SK-N-SH (cell line): ENCODE measurements at regions not wholly inside any gene's neighbourhood (a gene's known extent, or its start where the extent isn't known, plus 50 kb on each side); places are given as distances from the start of the nearest gene placed in this dataset.

ENCODE experiments used
- CTCF ChIA-PET: fragments of 300-600, 350-600 bp; formaldehyde crosslinking; extraction: SDS; loops from one replicate; lab custom pipeline; 2021; lab: Yijun Ruan, JAX
- POLR2A ChIA-PET: fragments of 350-600 bp; sonication (Branson Sonifier 250); formaldehyde crosslinking; extraction: SDS; loops from one replicate; lab custom pipeline; 2020; ENCODE audit warnings: antibody characterized with exemption, inconsistent platforms; lab: Yijun Ruan, JAX
- DNase-seq: peaks from one replicate; pipeline ENCODE4 v3.0.0; 2012
- H2AFZ ChIP-seq: fragments of 200-600 bp; sonication (generic); 2 replicates; pipeline ENCODE4 v1.8.1; 2016; ENCODE audit warnings: antibody characterized with exemption, mild to moderate bottlenecking, low read depth
- H3F3A ChIP-seq: fragments of 200-600 bp; sonication (generic); replicated peaks from 2 replicates; pipeline ENCODE3; 2016; ENCODE audit warnings: antibody characterized with exemption, mild to moderate bottlenecking; ENCODE audit not compliant: insufficient read depth
- H3K27ac ChIP-seq, 2 experiments: fragments of 200-500 bp in 1 of 2; fragments of 200-600 bp in 1 of 2; sonication (Bioruptor generic) in 1 of 2; sonication (generic), shearing (Covaris generic) in 1 of 2; 2 replicates each; pipeline versions ENCODE4 v1.5.1 to v1.6.1; 2014 to 2016; ENCODE audit warnings: low read depth in 2 of 2, inconsistent platforms in 1 of 2, low read length in 1 of 2, mild to moderate bottlenecking in 1 of 2, mixed read lengths in 1 of 2
- H3K27me3 ChIP-seq: fragments of 200-600 bp; sonication (generic), shearing (Covaris generic); 2 replicates; pipeline ENCODE4 v1.6.1; 2016; ENCODE audit warnings: mixed run types; ENCODE audit not compliant: insufficient read depth
- H3K36me3 ChIP-seq, 2 experiments: fragments of 200-500 bp in 1 of 2; fragments of 200-600 bp in 1 of 2; sonication (Bioruptor generic) in 1 of 2; sonication (generic) in 1 of 2; replicated peaks in 1 of 2; 2 replicates each; pipeline versions ENCODE3 to v1.5.1; 2014 to 2016; ENCODE audit warnings: low read length in 1 of 2, mild to moderate bottlenecking in 1 of 2; ENCODE audit not compliant: insufficient read depth in 2 of 2, control insufficient read depth in 1 of 2
- H3K4me1 ChIP-seq, 2 experiments: fragments of 200-500 bp in 1 of 2; fragments of 200-600 bp in 1 of 2; sonication (Bioruptor generic) in 1 of 2; sonication (generic), shearing (Covaris generic) in 1 of 2; 2 replicates each; pipeline versions ENCODE4 v1.5.1 to v1.6.1; 2014 to 2016; ENCODE audit warnings: low read depth in 1 of 2, low read length in 1 of 2, mixed run types in 1 of 2; ENCODE audit not compliant: insufficient read depth in 2 of 2, control insufficient read depth in 1 of 2
- H3K4me2 ChIP-seq: fragments of 200-600 bp; sonication (generic), shearing (Covaris generic); 2 replicates; pipeline ENCODE4 v1.6.1; 2017; ENCODE audit warnings: mixed run types
- H3K4me3 ChIP-seq, 2 experiments: fragments of 200-500 bp in 1 of 2; fragments of 200-600 bp in 1 of 2; sonication (Bioruptor generic) in 1 of 2; sonication (generic), shearing (Covaris generic) in 1 of 2; 2 replicates each; pipeline versions ENCODE4 v1.5.1 to v1.8.1; 2014 to 2016; ENCODE audit warnings: low read depth in 2 of 2, inconsistent platforms in 1 of 2, low read length in 1 of 2, mild to moderate bottlenecking in 1 of 2, mixed read lengths in 1 of 2, moderate library complexity in 1 of 2
- H3K79me2 ChIP-seq: fragments of 200-600 bp; sonication (generic); 2 replicates; pipeline ENCODE4 v1.8.1; 2017; ENCODE audit warnings: mild to moderate bottlenecking; ENCODE audit not compliant: insufficient read depth
- H3K9ac ChIP-seq: fragments of 200-600 bp; sonication (generic); 2 replicates; pipeline ENCODE4 v1.6.1; 2017; ENCODE audit warnings: mixed run types
- H3K9me2 ChIP-seq: fragments of 200-600 bp; sonication (generic); 2 replicates; pipeline ENCODE4 v1.6.1; 2017; ENCODE audit warnings: mixed run types
- H3K9me3 ChIP-seq: fragments of 200-600 bp; sonication (generic); 2 replicates; pipeline ENCODE4 v1.6.1; 2017; ENCODE audit warnings: mixed run types, mild to moderate bottlenecking, moderate library complexity
- H4K20me1 ChIP-seq: fragments of 200-600 bp; sonication (generic); 2 replicates; pipeline ENCODE4 v1.6.1; 2017; ENCODE audit warnings: mild to moderate bottlenecking, mixed run types; ENCODE audit not compliant: insufficient read depth
- ELF1 ChIP-seq: IDR thresholded peaks from 2 replicates; pipeline ENCODE4 v1.4.0; 2012
- EP300 ChIP-seq, 2 experiments: IDR thresholded peaks; 2 replicates each; pipeline versions ENCODE4 v1.4.0 to v1.6.1; 2012; ENCODE audit warnings: borderline replicate concordance in 1 of 2, low read depth in 1 of 2, low read length in 1 of 2
- EZH2phosphoT487 ChIP-seq: fragments of 200-600 bp; sonication (generic); IDR thresholded peaks from 2 replicates; pipeline ENCODE4 v1.6.1; 2017; ENCODE audit warnings: low read depth, mixed run types, mild to moderate bottlenecking, antibody characterized with exemption, moderate library complexity, borderline replicate concordance
- FOXJ3 ChIP-seq: sonication (generic); formaldehyde crosslinking; IDR thresholded peaks from 2 replicates; pipeline ENCODE4 v1.5.1; 2020; ENCODE audit warnings: mild to moderate bottlenecking, missing genetic modification reagents
- FOXM1 ChIP-seq: IDR thresholded peaks from 2 replicates; pipeline ENCODE4 v1.4.0; 2012; ENCODE audit warnings: low read depth, mild to moderate bottlenecking
- GATA2 ChIP-seq: sonication (generic); formaldehyde crosslinking; IDR thresholded peaks from 2 replicates; pipeline ENCODE4 v1.5.0; 2020; ENCODE audit warnings: mild to moderate bottlenecking, missing genetic modification reagents
- IRF3 ChIP-seq: fragments of 150-350 bp; IDR thresholded peaks from 2 replicates; pipeline ENCODE4 v1.6.1; 2016; ENCODE audit warnings: mild to moderate bottlenecking, low read depth, low read length
- MEF2A ChIP-seq: IDR thresholded peaks from 2 replicates; pipeline ENCODE4 v1.4.0; 2012; ENCODE audit warnings: low read depth, borderline replicate concordance
- MXI1 ChIP-seq: IDR thresholded peaks from 2 replicates; pipeline ENCODE4 v1.6.1; 2012; ENCODE audit warnings: mild to moderate bottlenecking, low read depth, low read length, improper control_type of control experiment
- NFIC ChIP-seq: IDR thresholded peaks from 2 replicates; pipeline ENCODE4 v1.4.0; 2012; ENCODE audit warnings: borderline replicate concordance
- NRF1 ChIP-seq: IDR thresholded peaks from 2 replicates; pipeline ENCODE4 v1.6.1; 2012; ENCODE audit warnings: low read depth, mild to moderate bottlenecking, low read length
- RAD21 ChIP-seq: IDR thresholded peaks from 2 replicates; pipeline ENCODE4 v1.6.1; 2012; ENCODE audit warnings: mild to moderate bottlenecking, low read length
- SIN3A ChIP-seq: IDR thresholded peaks from 2 replicates; pipeline ENCODE4 v1.6.1; 2012; ENCODE audit warnings: low read depth, mild to moderate bottlenecking, low read length, moderate library complexity, borderline replicate concordance
- TAF1 ChIP-seq: IDR thresholded peaks from 2 replicates; pipeline ENCODE4 v1.6.1; 2012; ENCODE audit warnings: low read depth, mild to moderate bottlenecking, low read length, moderate library complexity, borderline replicate concordance
- ZBTB33 ChIP-seq: IDR thresholded peaks from 2 replicates; pipeline ENCODE4 v1.4.0; 2012; ENCODE audit warnings: low read depth, borderline replicate concordance
- WGBS: methylation state at CpG from one replicate; pipeline ENCODE4 v1.1.6; 2017; ENCODE audit warnings: low lambda C conversion rate; 5-methylcytosine and 5-hydroxymethylcytosine counted together
- TF ChIP-seq, protein P1 (sequence below): IDR thresholded peaks from 2 replicates; pipeline ENCODE4 v1.4.0; 2012; ENCODE audit warnings: low read depth
- TF ChIP-seq, protein P2 (sequence below): fragments of 200-600 bp; sonication (generic); IDR thresholded peaks from 2 replicates; pipeline ENCODE4 v1.6.1; 2017; ENCODE audit warnings: antibody characterized with exemption, mild to moderate bottlenecking, moderate library complexity

DNA sequence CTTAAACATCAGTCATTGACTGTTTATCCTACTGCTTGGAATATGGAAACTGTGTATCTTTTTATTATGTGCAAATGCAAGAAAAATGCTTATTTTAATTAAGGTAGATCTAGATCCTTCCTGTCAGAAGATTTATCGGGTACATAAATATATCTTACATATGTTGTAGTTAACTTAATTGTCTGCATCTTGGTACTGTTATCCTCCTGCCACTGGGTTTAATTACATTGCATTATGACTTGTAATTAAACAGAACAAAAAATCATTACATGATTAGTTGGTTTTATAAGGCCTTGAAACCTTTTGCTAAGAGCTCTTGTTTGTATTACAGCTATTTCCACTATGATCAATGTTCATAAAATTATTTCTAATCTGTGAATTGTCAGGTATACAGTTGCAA lies 211.2 kb downstream of the PTGER3 start:
- H3K36me3 ChIP-seq = no peaks in the 10 kb centered on the region
- H3K4me1 ChIP-seq = no peaks in the 10 kb centered on the region
- H3K4me3 ChIP-seq = no peak overlapping the region
- no peaks in the 10 kb centered on the region for H3K9me2 ChIP-seq
- H4K20me1 ChIP-seq = no peaks in the 10 kb centered on the region
- no peaks in the 10 kb centered on the region for H3K27me3 ChIP-seq
- POLR2A ChIA-PET = no interaction called here
- TF ChIP-seq, protein P1, sequence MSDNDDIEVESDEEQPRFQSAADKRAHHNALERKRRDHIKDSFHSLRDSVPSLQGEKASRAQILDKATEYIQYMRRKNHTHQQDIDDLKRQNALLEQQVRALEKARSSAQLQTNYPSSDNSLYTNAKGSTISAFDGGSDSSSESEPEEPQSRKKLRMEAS = no peak
- TF ChIP-seq EP300 (IDR thresholded peaks at IDR 0.05; ENCODE audit: borderline replicate concordance in 1 of 2, low read depth in 1 of 2, low read length in 1 of 2) (peak in 1 of 2 experiments; percentile 58; a peak in 1 of 4 replicates), GATA2 (CRISPR knock-in tag) (peak; percentile 60)
- peak; percentile 28 for DNase-seq
- H3K9ac ChIP-seq = no peak overlapping the region
- H3F3A ChIP-seq = no peaks in the 10 kb centered on the region
- H3K27ac ChIP-seq = no peak overlapping the region
- H2AFZ ChIP-seq = no peak overlapping the region
- 32% methylated on average over 1 of the region's 1 CpG for WGBS
- CTCF ChIA-PET = interaction anchor here (0.6 to 1.5 kb wide), 4 partner anchors 10 to 90 kb away, joined by 3 to 4 read pairs (median 3); no protein-coding TSS in a partner anchor
- H3K79me2 ChIP-seq = no peaks in the 10 kb centered on the region
- no peak overlapping the region for H3K4me2 ChIP-seq
- no peaks in the 10 kb centered on the region for H3K9me3 ChIP-seq

GRCh38 chr1:70840260-70840953 lies 207.2 kb downstream of the PTGER3 start:
- Histone ChIP-seq H3F3A (no peaks in the 10 kb centered on the region), H3K4me3 (no peak overlapping the region), H3K4me1 (no peaks in the 10 kb centered on the region; a peak in 1 of 4 replicates), H3K36me3 (no peaks in the 10 kb centered on the region), H3K9ac (no peak overlapping the region), H2AFZ (no peak overlapping the region), H3K9me3 (no peaks in the 10 kb centered on the region), H3K27ac (no peak overlapping the region), H3K27me3 (no peaks in the 10 kb centered on the region), H3K9me2 (no peaks in the 10 kb centered on the region), H4K20me1 (no peaks in the 10 kb centered on the region), H3K79me2 (no peaks in the 10 kb centered on the region), H3K4me2 (no peak overlapping the region)
- DNase-seq = no peak
- CTCF ChIA-PET = interaction anchor here (1.2 kb wide), 1 partner anchor 24 kb away, joined by 4 read pairs; no protein-coding TSS in a partner anchor
- POLR2A ChIA-PET = no interaction called here
- WGBS = 59% methylated on average over 3 of the region's 3 CpGs
- TF ChIP-seq MEF2A = no peak
- TF ChIP-seq RAD21 = no peak
- no peak for TF ChIP-seq FOXJ3 (CRISPR knock-in tag)
- TF ChIP-seq ZBTB33 = no peak
- no peak for TF ChIP-seq FOXM1
- no peak for TF ChIP-seq NRF1

GRCh38 chr1:70842562-70842961 lies 205.1 kb downstream of the PTGER3 start:
- WGBS = 62% methylated on average over 1 of the region's 1 CpG
- Histone ChIP-seq H3K36me3 (no peaks in the 10 kb centered on the region), H3K9me3 (no peaks in the 10 kb centered on the region), H3K27me3 (no peaks in the 10 kb centered on the region), H3K27ac (no peak overlapping the region), H3K79me2 (no peaks in the 10 kb centered on the region), H3K9me2 (no peaks in the 10 kb centered on the region), H3F3A (no peaks in the 10 kb centered on the region), H3K4me2 (no peak overlapping the region), H4K20me1 (no peaks in the 10 kb centered on the region), H3K4me3 (no peak overlapping the region), H3K4me1 (no peaks in the 10 kb centered on the region; a peak in 1 of 4 replicates), H3K9ac (no peak overlapping the region), H2AFZ (no peak overlapping the region)
- no peak for DNase-seq
- CTCF ChIA-PET = no interaction called here
- POLR2A ChIA-PET = no interaction called here
- TF ChIP-seq SIN3A (no peak), MXI1 (no peak), NFIC (no peak), IRF3 (no peak), NRF1 (no peak), EZH2phosphoT487 (no peak), ELF1 (no peak), MEF2A (no peak), TAF1 (no peak)
- TF ChIP-seq, protein P2, sequence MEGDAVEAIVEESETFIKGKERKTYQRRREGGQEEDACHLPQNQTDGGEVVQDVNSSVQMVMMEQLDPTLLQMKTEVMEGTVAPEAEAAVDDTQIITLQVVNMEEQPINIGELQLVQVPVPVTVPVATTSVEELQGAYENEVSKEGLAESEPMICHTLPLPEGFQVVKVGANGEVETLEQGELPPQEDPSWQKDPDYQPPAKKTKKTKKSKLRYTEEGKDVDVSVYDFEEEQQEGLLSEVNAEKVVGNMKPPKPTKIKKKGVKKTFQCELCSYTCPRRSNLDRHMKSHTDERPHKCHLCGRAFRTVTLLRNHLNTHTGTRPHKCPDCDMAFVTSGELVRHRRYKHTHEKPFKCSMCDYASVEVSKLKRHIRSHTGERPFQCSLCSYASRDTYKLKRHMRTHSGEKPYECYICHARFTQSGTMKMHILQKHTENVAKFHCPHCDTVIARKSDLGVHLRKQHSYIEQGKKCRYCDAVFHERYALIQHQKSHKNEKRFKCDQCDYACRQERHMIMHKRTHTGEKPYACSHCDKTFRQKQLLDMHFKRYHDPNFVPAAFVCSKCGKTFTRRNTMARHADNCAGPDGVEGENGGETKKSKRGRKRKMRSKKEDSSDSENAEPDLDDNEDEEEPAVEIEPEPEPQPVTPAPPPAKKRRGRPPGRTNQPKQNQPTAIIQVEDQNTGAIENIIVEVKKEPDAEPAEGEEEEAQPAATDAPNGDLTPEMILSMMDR = no peak
